ENCODE measurements at regions not wholly inside any gene's neighbourhood (a gene's known extent, or its start where the extent isn't known, plus 50 kb on each side); places are given as distances from the start of the nearest gene placed in this dataset.

DNA sequence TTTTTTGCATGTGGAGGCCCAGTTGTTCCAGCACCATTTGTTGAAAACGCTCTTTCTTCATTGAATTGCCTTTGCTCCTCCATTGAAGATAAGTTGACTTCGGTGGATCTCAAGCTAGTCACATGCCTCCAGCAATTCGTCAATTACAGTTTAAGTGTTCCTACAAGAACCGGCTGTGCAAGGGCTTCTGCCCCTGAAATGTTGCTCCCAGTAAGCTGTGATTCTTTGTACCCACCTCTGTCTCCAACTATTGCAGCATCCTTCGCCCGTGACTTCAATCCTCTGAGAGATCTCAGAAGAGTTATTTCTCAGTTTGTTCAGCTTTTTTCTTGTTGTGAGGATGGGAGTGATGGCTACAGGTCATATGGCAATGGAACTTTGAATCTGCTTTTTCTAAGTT is 194.2 kb upstream of the B3GAT1 start:
- Mint-ChIP-seq H3K9me3 (peaks cover 26% of the 10 kb centered on the region), H3K36me3 (peaks cover 9% of the 10 kb centered on the region), H3K4me1 (peaks cover 9% of the 10 kb centered on the region), H3K27me3 (ENCODE audit: low read depth) (peaks cover 7% of the 10 kb centered on the region), H3K4me3 (no peak overlapping the region), H3K27ac (no peak overlapping the region)
- ATAC-seq (no peak), DNase-seq (ENCODE audit: low spot score) (no peak)
- TF ChIP-seq MXD4 (CRISPR knock-in tag; IDR thresholded peaks at IDR 0.05; ENCODE audit: borderline replicate concordance) = no peak
- TF ChIP-seq GTF2I (CRISPR knock-in tag; conservative IDR thresholded peaks at IDR 0.05) = no peak
- TF ChIP-seq SP1 (CRISPR knock-in tag; conservative IDR thresholded peaks at IDR 0.05) = no peak
- no peak for TF ChIP-seq ZNF423 (CRISPR knock-in tag; IDR thresholded peaks at IDR 0.05)
- no peak for TF ChIP-seq NFE2L1 (CRISPR knock-in tag; IDR thresholded peaks at IDR 0.05)
- TF ChIP-seq, protein P1, sequence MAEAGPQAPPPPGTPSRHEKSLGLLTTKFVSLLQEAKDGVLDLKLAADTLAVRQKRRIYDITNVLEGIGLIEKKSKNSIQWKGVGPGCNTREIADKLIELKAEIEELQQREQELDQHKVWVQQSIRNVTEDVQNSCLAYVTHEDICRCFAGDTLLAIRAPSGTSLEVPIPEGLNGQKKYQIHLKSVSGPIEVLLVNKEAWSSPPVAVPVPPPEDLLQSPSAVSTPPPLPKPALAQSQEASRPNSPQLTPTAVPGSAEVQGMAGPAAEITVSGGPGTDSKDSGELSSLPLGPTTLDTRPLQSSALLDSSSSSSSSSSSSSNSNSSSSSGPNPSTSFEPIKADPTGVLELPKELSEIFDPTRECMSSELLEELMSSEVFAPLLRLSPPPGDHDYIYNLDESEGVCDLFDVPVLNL (CRISPR knock-in tag; IDR thresholded peaks at IDR 0.05; ENCODE audit: borderline replicate concordance, low read depth) = no peak
- TF ChIP-seq, protein P2, sequence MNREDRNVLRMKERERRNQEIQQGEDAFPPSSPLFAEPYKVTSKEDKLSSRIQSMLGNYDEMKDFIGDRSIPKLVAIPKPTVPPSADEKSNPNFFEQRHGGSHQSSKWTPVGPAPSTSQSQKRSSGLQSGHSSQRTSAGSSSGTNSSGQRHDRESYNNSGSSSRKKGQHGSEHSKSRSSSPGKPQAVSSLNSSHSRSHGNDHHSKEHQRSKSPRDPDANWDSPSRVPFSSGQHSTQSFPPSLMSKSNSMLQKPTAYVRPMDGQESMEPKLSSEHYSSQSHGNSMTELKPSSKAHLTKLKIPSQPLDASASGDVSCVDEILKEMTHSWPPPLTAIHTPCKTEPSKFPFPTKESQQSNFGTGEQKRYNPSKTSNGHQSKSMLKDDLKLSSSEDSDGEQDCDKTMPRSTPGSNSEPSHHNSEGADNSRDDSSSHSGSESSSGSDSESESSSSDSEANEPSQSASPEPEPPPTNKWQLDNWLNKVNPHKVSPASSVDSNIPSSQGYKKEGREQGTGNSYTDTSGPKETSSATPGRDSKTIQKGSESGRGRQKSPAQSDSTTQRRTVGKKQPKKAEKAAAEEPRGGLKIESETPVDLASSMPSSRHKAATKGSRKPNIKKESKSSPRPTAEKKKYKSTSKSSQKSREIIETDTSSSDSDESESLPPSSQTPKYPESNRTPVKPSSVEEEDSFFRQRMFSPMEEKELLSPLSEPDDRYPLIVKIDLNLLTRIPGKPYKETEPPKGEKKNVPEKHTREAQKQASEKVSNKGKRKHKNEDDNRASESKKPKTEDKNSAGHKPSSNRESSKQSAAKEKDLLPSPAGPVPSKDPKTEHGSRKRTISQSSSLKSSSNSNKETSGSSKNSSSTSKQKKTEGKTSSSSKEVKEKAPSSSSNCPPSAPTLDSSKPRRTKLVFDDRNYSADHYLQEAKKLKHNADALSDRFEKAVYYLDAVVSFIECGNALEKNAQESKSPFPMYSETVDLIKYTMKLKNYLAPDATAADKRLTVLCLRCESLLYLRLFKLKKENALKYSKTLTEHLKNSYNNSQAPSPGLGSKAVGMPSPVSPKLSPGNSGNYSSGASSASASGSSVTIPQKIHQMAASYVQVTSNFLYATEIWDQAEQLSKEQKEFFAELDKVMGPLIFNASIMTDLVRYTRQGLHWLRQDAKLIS (CRISPR knock-in tag; IDR thresholded peaks at IDR 0.05; ENCODE audit: borderline replicate concordance) = no peak
- TF ChIP-seq, protein P3, sequence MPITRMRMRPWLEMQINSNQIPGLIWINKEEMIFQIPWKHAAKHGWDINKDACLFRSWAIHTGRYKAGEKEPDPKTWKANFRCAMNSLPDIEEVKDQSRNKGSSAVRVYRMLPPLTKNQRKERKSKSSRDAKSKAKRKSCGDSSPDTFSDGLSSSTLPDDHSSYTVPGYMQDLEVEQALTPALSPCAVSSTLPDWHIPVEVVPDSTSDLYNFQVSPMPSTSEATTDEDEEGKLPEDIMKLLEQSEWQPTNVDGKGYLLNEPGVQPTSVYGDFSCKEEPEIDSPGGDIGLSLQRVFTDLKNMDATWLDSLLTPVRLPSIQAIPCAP (CRISPR knock-in tag; IDR thresholded peaks at IDR 0.05) = no peak
- ChIA-PET POLR2A (no interaction called here), CTCF (no interaction called here)

DNA sequence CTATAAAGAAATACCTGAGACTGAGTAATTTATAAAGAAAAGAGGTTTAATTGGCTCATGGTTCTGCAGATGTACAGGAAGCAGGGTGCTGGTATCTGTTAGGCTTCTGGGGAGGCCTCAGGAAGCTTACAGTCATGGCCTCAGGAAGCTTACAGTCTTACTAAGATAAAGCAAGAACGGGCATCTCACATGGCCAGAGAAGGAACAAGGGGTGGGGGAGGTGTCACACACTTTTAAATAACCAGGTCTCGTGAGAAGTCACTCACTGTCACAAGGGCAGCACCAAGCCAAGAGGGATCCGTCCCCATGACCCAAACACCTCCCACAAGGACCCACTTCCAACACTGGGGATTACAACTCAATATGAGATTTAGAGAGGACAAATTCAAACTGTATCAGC is 192.8 kb upstream of the B3GAT1 start:
- DNase-seq (ENCODE audit: low spot score) (no peak), ATAC-seq (no peak)
- ChIA-PET CTCF (no interaction called here), POLR2A (no interaction called here)
- H3K36me3 Mint-ChIP-seq = peaks cover 9% of the 10 kb centered on the region
- H3K27me3 Mint-ChIP-seq (ENCODE audit: low read depth) = peaks cover 7% of the 10 kb centered on the region
- H3K27ac Mint-ChIP-seq = no peak overlapping the region
- no peak for TF ChIP-seq ZNF671 (CRISPR knock-in tag; IDR thresholded peaks at IDR 0.05)
- TF ChIP-seq, protein P4, sequence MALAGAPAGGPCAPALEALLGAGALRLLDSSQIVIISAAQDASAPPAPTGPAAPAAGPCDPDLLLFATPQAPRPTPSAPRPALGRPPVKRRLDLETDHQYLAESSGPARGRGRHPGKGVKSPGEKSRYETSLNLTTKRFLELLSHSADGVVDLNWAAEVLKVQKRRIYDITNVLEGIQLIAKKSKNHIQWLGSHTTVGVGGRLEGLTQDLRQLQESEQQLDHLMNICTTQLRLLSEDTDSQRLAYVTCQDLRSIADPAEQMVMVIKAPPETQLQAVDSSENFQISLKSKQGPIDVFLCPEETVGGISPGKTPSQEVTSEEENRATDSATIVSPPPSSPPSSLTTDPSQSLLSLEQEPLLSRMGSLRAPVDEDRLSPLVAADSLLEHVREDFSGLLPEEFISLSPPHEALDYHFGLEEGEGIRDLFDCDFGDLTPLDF (CRISPR knock-in tag; IDR thresholded peaks at IDR 0.05) = no peak
- TF ChIP-seq, protein P5, sequence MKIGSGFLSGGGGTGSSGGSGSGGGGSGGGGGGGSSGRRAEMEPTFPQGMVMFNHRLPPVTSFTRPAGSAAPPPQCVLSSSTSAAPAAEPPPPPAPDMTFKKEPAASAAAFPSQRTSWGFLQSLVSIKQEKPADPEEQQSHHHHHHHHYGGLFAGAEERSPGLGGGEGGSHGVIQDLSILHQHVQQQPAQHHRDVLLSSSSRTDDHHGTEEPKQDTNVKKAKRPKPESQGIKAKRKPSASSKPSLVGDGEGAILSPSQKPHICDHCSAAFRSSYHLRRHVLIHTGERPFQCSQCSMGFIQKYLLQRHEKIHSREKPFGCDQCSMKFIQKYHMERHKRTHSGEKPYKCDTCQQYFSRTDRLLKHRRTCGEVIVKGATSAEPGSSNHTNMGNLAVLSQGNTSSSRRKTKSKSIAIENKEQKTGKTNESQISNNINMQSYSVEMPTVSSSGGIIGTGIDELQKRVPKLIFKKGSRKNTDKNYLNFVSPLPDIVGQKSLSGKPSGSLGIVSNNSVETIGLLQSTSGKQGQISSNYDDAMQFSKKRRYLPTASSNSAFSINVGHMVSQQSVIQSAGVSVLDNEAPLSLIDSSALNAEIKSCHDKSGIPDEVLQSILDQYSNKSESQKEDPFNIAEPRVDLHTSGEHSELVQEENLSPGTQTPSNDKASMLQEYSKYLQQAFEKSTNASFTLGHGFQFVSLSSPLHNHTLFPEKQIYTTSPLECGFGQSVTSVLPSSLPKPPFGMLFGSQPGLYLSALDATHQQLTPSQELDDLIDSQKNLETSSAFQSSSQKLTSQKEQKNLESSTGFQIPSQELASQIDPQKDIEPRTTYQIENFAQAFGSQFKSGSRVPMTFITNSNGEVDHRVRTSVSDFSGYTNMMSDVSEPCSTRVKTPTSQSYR (CRISPR knock-in tag; IDR thresholded peaks at IDR 0.05) = no peak
- TF ChIP-seq, protein P6, sequence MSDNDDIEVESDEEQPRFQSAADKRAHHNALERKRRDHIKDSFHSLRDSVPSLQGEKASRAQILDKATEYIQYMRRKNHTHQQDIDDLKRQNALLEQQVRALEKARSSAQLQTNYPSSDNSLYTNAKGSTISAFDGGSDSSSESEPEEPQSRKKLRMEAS (CRISPR knock-in tag; IDR thresholded peaks at IDR 0.05) = no peak
- TF ChIP-seq ZNF121 (CRISPR knock-in tag; IDR thresholded peaks at IDR 0.05) = no peak
- TF ChIP-seq, protein P7, sequence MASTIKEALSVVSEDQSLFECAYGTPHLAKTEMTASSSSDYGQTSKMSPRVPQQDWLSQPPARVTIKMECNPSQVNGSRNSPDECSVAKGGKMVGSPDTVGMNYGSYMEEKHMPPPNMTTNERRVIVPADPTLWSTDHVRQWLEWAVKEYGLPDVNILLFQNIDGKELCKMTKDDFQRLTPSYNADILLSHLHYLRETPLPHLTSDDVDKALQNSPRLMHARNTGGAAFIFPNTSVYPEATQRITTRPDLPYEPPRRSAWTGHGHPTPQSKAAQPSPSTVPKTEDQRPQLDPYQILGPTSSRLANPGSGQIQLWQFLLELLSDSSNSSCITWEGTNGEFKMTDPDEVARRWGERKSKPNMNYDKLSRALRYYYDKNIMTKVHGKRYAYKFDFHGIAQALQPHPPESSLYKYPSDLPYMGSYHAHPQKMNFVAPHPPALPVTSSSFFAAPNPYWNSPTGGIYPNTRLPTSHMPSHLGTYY (CRISPR knock-in tag; IDR thresholded peaks at IDR 0.05) = no peak
- peaks cover 26% of the 10 kb centered on the region for H3K9me3 Mint-ChIP-seq
- no peak overlapping the region for H3K4me3 Mint-ChIP-seq
- peaks cover 9% of the 10 kb centered on the region for H3K4me1 Mint-ChIP-seq

All from WTC11 (cell line).